ENCODE measurements at regions not wholly inside any gene's neighbourhood (a gene's known extent, or its start where the extent isn't known, plus 50 kb on each side); places are given as distances from the start of the nearest gene placed in this dataset.

DNA sequence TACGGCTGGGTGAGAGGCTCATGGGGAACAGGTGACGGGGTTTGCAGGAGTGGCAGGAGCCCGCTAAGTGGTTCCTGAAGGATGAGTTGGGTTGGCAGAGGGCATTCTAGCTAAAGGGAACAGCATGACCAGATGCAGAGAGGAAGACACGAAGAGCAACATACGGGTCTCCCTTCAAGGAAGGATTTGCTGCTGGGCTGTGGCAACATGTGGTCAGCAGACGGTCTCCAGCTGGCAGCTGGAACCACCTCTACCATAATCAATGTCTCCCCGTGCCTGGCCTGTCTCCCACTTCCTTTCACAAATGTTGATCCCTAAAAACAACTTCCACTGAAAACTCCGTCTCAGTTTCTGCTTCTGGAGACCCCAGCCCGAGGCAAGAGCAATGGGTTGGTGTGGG, 80.6 kb upstream of the SULF2 start:
- H3K9me3 ChIP-seq (ENCODE audit: insufficient read depth, low read depth, low read length): no peaks in the 10 kb centered on the region
- H3K36me3 ChIP-seq (ENCODE audit: insufficient read depth, low read length): no peaks in the 10 kb centered on the region
- no peaks in the 10 kb centered on the region for H3F3A ChIP-seq (ENCODE audit: low read depth)
- H3K27me3 ChIP-seq (ENCODE audit: insufficient read depth, low read length, poor library complexity, severe bottlenecking): no peaks in the 10 kb centered on the region
- no peak overlapping the region for H3K4me2 ChIP-seq (ENCODE audit: low read depth, low read length, poor library complexity, severe bottlenecking)
- no peak overlapping the region for H2AFZ ChIP-seq (ENCODE audit: low read length)
- no peaks in the 10 kb centered on the region for H3K79me2 ChIP-seq (ENCODE audit: insufficient read depth, low read length)
- no peaks in the 10 kb centered on the region for H3K9me2 ChIP-seq (replicated peaks; ENCODE audit: low read depth, low read length)
- TF ChIP-seq CTCF (conservative IDR thresholded peaks at IDR 0.05; ENCODE audit: low read length) (no peak), EZH2phosphoT487 (IDR thresholded peaks at IDR 0.05; ENCODE audit: borderline replicate concordance) (no peak)
- no peaks in the 10 kb centered on the region for H3K4me1 ChIP-seq (ENCODE audit: insufficient read depth, low read length, poor library complexity, severe bottlenecking)
- H4K20me1 ChIP-seq (ENCODE audit: insufficient read depth, low read length, poor library complexity, severe bottlenecking): no peaks in the 10 kb centered on the region
- H3K4me3 ChIP-seq (ENCODE audit: low read length, poor library complexity, severe bottlenecking): no peak overlapping the region
- H3K9ac ChIP-seq (ENCODE audit: low read depth, low read length, poor library complexity, severe bottlenecking): no peak overlapping the region

DNA sequence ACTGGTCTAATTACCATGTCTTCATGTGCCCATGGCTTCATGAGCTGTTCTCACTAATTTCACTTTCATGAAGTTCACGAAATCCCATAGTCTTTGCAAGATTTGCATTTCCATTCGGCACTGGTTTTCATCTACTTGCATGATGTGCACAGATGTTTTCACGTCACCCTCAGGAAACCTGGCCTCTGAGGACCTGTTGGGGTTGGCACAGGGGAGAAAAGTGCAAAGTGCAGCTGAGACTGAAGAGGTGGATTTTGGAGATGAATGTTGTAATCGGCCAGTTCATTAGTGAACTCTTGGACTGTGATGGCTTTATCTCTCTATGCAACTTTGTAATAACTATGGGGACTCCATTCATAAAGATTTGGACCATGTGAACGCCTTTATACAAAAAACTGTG, 80.2 kb upstream of the SULF2 start:
- no peaks in the 10 kb centered on the region for H3K9me2 ChIP-seq (replicated peaks; ENCODE audit: low read depth, low read length)
- H3F3A ChIP-seq (ENCODE audit: low read depth): no peaks in the 10 kb centered on the region
- H3K27me3 ChIP-seq (ENCODE audit: insufficient read depth, low read length, poor library complexity, severe bottlenecking): no peaks in the 10 kb centered on the region
- TF ChIP-seq EZH2phosphoT487 (IDR thresholded peaks at IDR 0.05; ENCODE audit: borderline replicate concordance) (no peak), CTCF (conservative IDR thresholded peaks at IDR 0.05; ENCODE audit: low read length) (no peak)
- no peak overlapping the region for H3K9ac ChIP-seq (ENCODE audit: low read depth, low read length, poor library complexity, severe bottlenecking)
- H2AFZ ChIP-seq (ENCODE audit: low read length): no peak overlapping the region
- H4K20me1 ChIP-seq (ENCODE audit: insufficient read depth, low read length, poor library complexity, severe bottlenecking): no peaks in the 10 kb centered on the region
- no peaks in the 10 kb centered on the region for H3K36me3 ChIP-seq (ENCODE audit: insufficient read depth, low read length)
- no peak overlapping the region for H3K4me2 ChIP-seq (ENCODE audit: low read depth, low read length, poor library complexity, severe bottlenecking)
- H3K79me2 ChIP-seq (ENCODE audit: insufficient read depth, low read length): no peaks in the 10 kb centered on the region
- H3K4me3 ChIP-seq (ENCODE audit: low read length, poor library complexity, severe bottlenecking): no peak overlapping the region
- no peaks in the 10 kb centered on the region for H3K9me3 ChIP-seq (ENCODE audit: insufficient read depth, low read depth, low read length)
- no peaks in the 10 kb centered on the region for H3K4me1 ChIP-seq (ENCODE audit: insufficient read depth, low read length, poor library complexity, severe bottlenecking)

GRCh38 chr20:47863981-47864380, 78.7 kb upstream of the SULF2 start:
- Histone ChIP-seq H4K20me1 (ENCODE audit: insufficient read depth, low read length, poor library complexity, severe bottlenecking) (no peaks in the 10 kb centered on the region), H3K79me2 (ENCODE audit: insufficient read depth, low read length) (no peaks in the 10 kb centered on the region), H3K9ac (ENCODE audit: low read depth, low read length, poor library complexity, severe bottlenecking) (no peak overlapping the region), H3K9me3 (ENCODE audit: insufficient read depth, low read depth, low read length) (no peaks in the 10 kb centered on the region), H3K9me2 (replicated peaks; ENCODE audit: low read depth, low read length) (no peaks in the 10 kb centered on the region), H3K27me3 (ENCODE audit: insufficient read depth, low read length, poor library complexity, severe bottlenecking) (no peaks in the 10 kb centered on the region), H3K4me1 (ENCODE audit: insufficient read depth, low read length, poor library complexity, severe bottlenecking) (no peaks in the 10 kb centered on the region), H3K4me2 (ENCODE audit: low read depth, low read length, poor library complexity, severe bottlenecking) (no peak overlapping the region), H3K4me3 (ENCODE audit: low read length, poor library complexity, severe bottlenecking) (no peak overlapping the region), H2AFZ (ENCODE audit: low read length) (no peak overlapping the region), H3K36me3 (ENCODE audit: insufficient read depth, low read length) (no peaks in the 10 kb centered on the region), H3F3A (ENCODE audit: low read depth) (no peaks in the 10 kb centered on the region)
- TF ChIP-seq CTCF (conservative IDR thresholded peaks at IDR 0.05; ENCODE audit: low read length): no peak
- TF ChIP-seq EZH2phosphoT487 (IDR thresholded peaks at IDR 0.05; ENCODE audit: borderline replicate concordance): no peak
